GM12878 (cell line): ENCODE measurements at regions not wholly inside any gene's neighbourhood (a gene's known extent, or its start where the extent isn't known, plus 50 kb on each side); places are given as distances from the start of the nearest gene placed in this dataset.

Source experiments
- ATAC-seq: fragments of 200-7000 bp; cut with Tn5 transposase; 3 replicates; pipeline ENCODE4 v1.9.1; 2020; ENCODE audit warnings: mild to moderate bottlenecking, moderate library complexity
- BruUV-seq: library from RNA; stranded (reverse); fragments of 400-500 nt; replicated peaks from 2 replicates; lab custom pipeline; 2021; lab: Mats Ljungman, UMichigan
- CTCF ChIA-PET: fragments of 300-600 bp; sonication (Branson Sonifier 250); formaldehyde crosslinking; extraction: SDS; loops from one replicate; lab custom pipeline; 2021; ENCODE audit warnings: inconsistent platforms; lab: Yijun Ruan, JAX
- POLR2A ChIA-PET: fragments of 350-600 bp; formaldehyde crosslinking; extraction: SDS; loops from one replicate; lab custom pipeline; 2021; ENCODE audit warnings: inconsistent platforms; lab: Charles Lee
- RAD21 ChIA-PET: fragments of 300-600 bp; sonication (Branson Sonifier 250); formaldehyde crosslinking; loops from one replicate; lab custom pipeline; 2023; ENCODE audit warnings: antibody characterized with exemption; ENCODE audit not compliant: unreplicated experiment; lab: Charles Lee
- SMC1A ChIA-PET: fragments of 300-600 bp; sonication (Branson Sonifier 250); formaldehyde crosslinking; loops from one replicate; lab custom pipeline; 2023; ENCODE audit not compliant: unreplicated experiment, uncharacterized antibody; lab: Charles Lee
- DNase-seq: peaks from one replicate; pipeline ENCODE4 v3.0.0-alpha.2; 2011; ENCODE audit warnings: low read depth, low spot score
- FAIRE-seq: peaks from 3 replicates; lab custom pipeline; 2011; peaks lifted over from hg19 to GRCh38; lab: Jason Lieb, UNC
- H2AFZ ChIP-seq: 2 replicates; pipeline ENCODE4 v1.6.0; 2011; ENCODE audit warnings: low read depth, low read length, control low read depth; ENCODE audit not compliant: control insufficient read depth
- H3K27ac ChIP-seq: 2 replicates; pipeline ENCODE4 v1.5.1; 2011; ENCODE audit warnings: control low read depth; ENCODE audit not compliant: control insufficient read depth, insufficient read depth
- H3K27me3 ChIP-seq, 2 experiments: replicated peaks in 1 of 2; 2 replicates each; pipeline versions ENCODE4 v1.6.0 to v1.6.1; 2011; ENCODE audit warnings: low read length in 1 of 2; ENCODE audit not compliant: control insufficient read depth in 2 of 2, insufficient read depth in 2 of 2
- H3K36me3 ChIP-seq, 2 experiments: 2 replicates each; pipeline ENCODE4 v1.5.1; 2011; ENCODE audit warnings: low read length in 1 of 2; ENCODE audit not compliant: control insufficient read depth in 2 of 2, insufficient read depth in 2 of 2
- H3K4me1 ChIP-seq: 2 replicates; pipeline ENCODE4 v1.6.1; 2011; ENCODE audit warnings: mild to moderate bottlenecking, low read length, moderate library complexity, mixed read lengths; ENCODE audit not compliant: control insufficient read depth, insufficient read depth
- H3K4me2 ChIP-seq: 2 replicates; pipeline ENCODE4 v1.6.0; 2011; ENCODE audit warnings: control low read depth; ENCODE audit not compliant: control insufficient read depth, insufficient read depth
- H3K4me3 ChIP-seq: fragments of 200-600 bp; sonication (generic); 2 replicates; pipeline ENCODE4 v1.5.1; 2016
- H3K79me2 ChIP-seq: 2 replicates; pipeline ENCODE4 v1.6.0; 2011; ENCODE audit warnings: low read length; ENCODE audit not compliant: control insufficient read depth, insufficient read depth
- H3K9ac ChIP-seq: 2 replicates; pipeline ENCODE4 v1.8.0; 2011; ENCODE audit warnings: low read length, control low read depth, mixed read lengths; ENCODE audit not compliant: control insufficient read depth, insufficient read depth
- H3K9me3 ChIP-seq: replicated peaks from 3 replicates; pipeline ENCODE4 v1.5.1; 2011; ENCODE audit warnings: mild to moderate bottlenecking, low read length; ENCODE audit not compliant: control insufficient read depth, insufficient read depth
- H4K20me1 ChIP-seq: 2 replicates; pipeline ENCODE4 v1.6.0; 2011; ENCODE audit not compliant: control insufficient read depth, insufficient read depth
- BMI1 ChIP-seq: fragments of 450-650 bp; IDR thresholded peaks from 2 replicates; pipeline ENCODE4 v1.6.1; 2016; ENCODE audit warnings: mild to moderate bottlenecking, moderate library complexity, borderline replicate concordance
- EGR1 ChIP-seq, 2 experiments: IDR thresholded peaks; 1 replicate in 1 of 2; 2 replicates in 1 of 2; pipeline ENCODE4 v1.6.1; 2011 to 2012; ENCODE audit warnings: low read depth in 2 of 2, low read length in 2 of 2, borderline replicate concordance in 1 of 2, mild to moderate bottlenecking in 1 of 2, moderate library complexity in 1 of 2
- FOXK2 ChIP-seq: fragments of 450-650 bp; IDR thresholded peaks from 2 replicates; pipeline ENCODE4 v1.6.1; 2017; ENCODE audit warnings: mild to moderate bottlenecking, moderate library complexity
- JUNB ChIP-seq: IDR thresholded peaks from 2 replicates; pipeline ENCODE4 v1.6.1; 2016; ENCODE audit warnings: antibody characterized with exemption, mild to moderate bottlenecking
- JUND ChIP-seq: IDR thresholded peaks from 2 replicates; pipeline ENCODE4 v1.6.1; 2012; ENCODE audit warnings: low read depth, mild to moderate bottlenecking, low read length, improper control_type of control experiment, moderate library complexity
- LARP7 ChIP-seq: fragments of 450-650 bp; IDR thresholded peaks from 2 replicates; pipeline ENCODE4 v1.6.1; 2017; ENCODE audit warnings: mild to moderate bottlenecking
- NFYA ChIP-seq: IDR thresholded peaks from 2 replicates; pipeline ENCODE4 v1.6.1; 2011; ENCODE audit warnings: low read depth, mild to moderate bottlenecking, low read length, improper control_type of control experiment, borderline replicate concordance
- POLR2AphosphoS2 ChIP-seq: IDR thresholded peaks from 2 replicates; pipeline ENCODE4 v1.6.1; 2011; ENCODE audit warnings: low read depth, mild to moderate bottlenecking, low read length, improper control_type of control experiment, moderate library complexity
- RAD21 ChIP-seq: IDR thresholded peaks from 2 replicates; pipeline ENCODE4 v1.6.1; 2011; ENCODE audit warnings: mild to moderate bottlenecking, low read depth, low read length, moderate library complexity; ENCODE audit not compliant: insufficient read depth
- RB1 ChIP-seq: fragments of 450-650 bp; formaldehyde crosslinking; IDR thresholded peaks from 2 replicates; pipeline ENCODE4 v1.6.1; 2017; ENCODE audit warnings: mild to moderate bottlenecking, borderline replicate concordance
- SPI1 ChIP-seq: IDR thresholded peaks from 2 replicates; pipeline ENCODE4 v1.6.1; 2011; ENCODE audit warnings: low read depth, mild to moderate bottlenecking, low read length, moderate library complexity, borderline replicate concordance; ENCODE audit not compliant: insufficient read depth
- TBL1XR1 ChIP-seq: IDR thresholded peaks from 2 replicates; pipeline ENCODE4 v1.6.1; 2012; ENCODE audit warnings: low read depth, low read length, improper control_type of control experiment
- TCF12 ChIP-seq: IDR thresholded peaks from 2 replicates; pipeline ENCODE4 v1.6.1; 2011; ENCODE audit warnings: low read depth, mild to moderate bottlenecking, low read length
- ZBED1 ChIP-seq: IDR thresholded peaks from 2 replicates; pipeline ENCODE4 v1.6.1; 2016; ENCODE audit warnings: borderline replicate concordance
- ZZZ3 ChIP-seq: IDR thresholded peaks from 2 replicates; pipeline ENCODE4 v1.6.1; 2011; ENCODE audit warnings: low read depth; ENCODE audit not compliant: control insufficient read depth, insufficient read length
- WGBS: methylation state at CpG from one replicate; pipeline ENCODE4 v1.1.6; 2016; ENCODE audit warnings: low lambda C conversion rate; ENCODE audit not compliant: insufficient replicate concordance, insufficient coverage; ENCODE audit errors: missing lambda C conversion rate; 5-methylcytosine and 5-hydroxymethylcytosine counted together
- in situ Hi-C: fragments of 300-500 bp; cut with MboI; formaldehyde crosslinking; loops from 9 replicates; pipeline ENCODE4 v1.14.3; 2018; ENCODE audit warnings: mixed read lengths
- intact Hi-C: fragments of 100-400 bp; cut with micrococcal nuclease; formaldehyde crosslinking; loops from one replicate; pipeline ENCODE4 v1.14.2; 2022; ENCODE audit not compliant: unreplicated experiment
- TF ChIP-seq, protein P1 (sequence below): IDR thresholded peaks from 2 replicates; pipeline ENCODE4 v1.6.1; 2012; ENCODE audit warnings: low read depth, low read length, improper control_type of control experiment
- TF ChIP-seq, protein P2 (sequence below): IDR thresholded peaks from 2 replicates; pipeline ENCODE4 v1.6.1; 2011; ENCODE audit warnings: borderline replicate concordance, low read depth, mild to moderate bottlenecking, moderate library complexity, mixed read lengths, low read length; ENCODE audit not compliant: insufficient read depth; ENCODE audit errors: extremely low read length

DNA sequence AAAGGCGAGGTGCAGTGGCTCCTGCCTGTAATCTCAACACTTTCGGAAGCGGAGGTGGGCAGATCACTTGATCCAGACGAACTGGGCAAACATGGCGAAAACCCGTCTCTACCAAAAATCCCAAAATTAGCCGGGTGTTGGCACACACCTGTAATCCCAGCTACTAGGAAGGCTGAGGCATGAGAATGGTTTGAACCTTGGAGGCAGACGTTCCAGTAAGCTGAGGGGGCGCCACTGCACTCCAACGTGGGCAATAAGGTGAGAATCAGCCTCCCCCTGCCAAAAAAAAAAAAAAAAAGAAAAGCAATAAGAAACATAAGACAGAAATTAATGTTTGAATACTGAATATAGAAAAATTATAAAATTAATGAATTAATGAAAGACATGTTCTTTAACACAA is 928.7 kb downstream of the LRFN5 start:
- H3K4me1 ChIP-seq: no peaks in the 10 kb centered on the region
- WGBS: 39% methylated on average over 10 of the region's 10 CpGs
- intact Hi-C loops: no loop called here
- H3K4me3 ChIP-seq: no peak overlapping the region
- H3K27me3 ChIP-seq: no peaks in the 10 kb centered on the region
- FAIRE-seq: no peak
- H3K27ac ChIP-seq: no peak overlapping the region
- POLR2A ChIA-PET: no interaction called here
- BruUV-seq: no TSS peak
- TF ChIP-seq RB1 (no peak), ZBED1 (no peak), LARP7 (no peak), JUNB (no peak), POLR2AphosphoS2 (no peak), TBL1XR1 (no peak), SPI1 (no peak), ZZZ3 (no peak), TCF12 (no peak), RAD21 (no peak), NFYA (no peak), EGR1 (IDR thresholded peaks at IDR 0.05; ENCODE audit: borderline replicate concordance in 1 of 2, low read depth in 2 of 2, low read length in 2 of 2) (no peak), JUND (no peak), FOXK2 (no peak), BMI1 (no peak)
- TF ChIP-seq, protein P1, sequence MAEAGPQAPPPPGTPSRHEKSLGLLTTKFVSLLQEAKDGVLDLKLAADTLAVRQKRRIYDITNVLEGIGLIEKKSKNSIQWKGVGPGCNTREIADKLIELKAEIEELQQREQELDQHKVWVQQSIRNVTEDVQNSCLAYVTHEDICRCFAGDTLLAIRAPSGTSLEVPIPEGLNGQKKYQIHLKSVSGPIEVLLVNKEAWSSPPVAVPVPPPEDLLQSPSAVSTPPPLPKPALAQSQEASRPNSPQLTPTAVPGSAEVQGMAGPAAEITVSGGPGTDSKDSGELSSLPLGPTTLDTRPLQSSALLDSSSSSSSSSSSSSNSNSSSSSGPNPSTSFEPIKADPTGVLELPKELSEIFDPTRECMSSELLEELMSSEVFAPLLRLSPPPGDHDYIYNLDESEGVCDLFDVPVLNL: no peak
- TF ChIP-seq, protein P2, sequence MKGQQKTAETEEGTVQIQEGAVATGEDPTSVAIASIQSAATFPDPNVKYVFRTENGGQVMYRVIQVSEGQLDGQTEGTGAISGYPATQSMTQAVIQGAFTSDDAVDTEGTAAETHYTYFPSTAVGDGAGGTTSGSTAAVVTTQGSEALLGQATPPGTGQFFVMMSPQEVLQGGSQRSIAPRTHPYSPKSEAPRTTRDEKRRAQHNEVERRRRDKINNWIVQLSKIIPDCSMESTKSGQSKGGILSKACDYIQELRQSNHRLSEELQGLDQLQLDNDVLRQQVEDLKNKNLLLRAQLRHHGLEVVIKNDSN: no peak
- TF ChIP-seq, all 136 proteins: peak for 0
- H3K9me3 ChIP-seq: no peaks in the 10 kb centered on the region
- ChIA-PET CTCF (no interaction called here), SMC1A (no interaction called here), RAD21 (interaction anchor here (0.7 kb wide), 1 partner anchor 54 kb away, joined by 4 read pairs; no protein-coding TSS in a partner anchor)
- in situ Hi-C loops: no loop called here
- H3K9ac ChIP-seq: no peak overlapping the region
- no peaks in the 10 kb centered on the region for H3K36me3 ChIP-seq
- H2AFZ ChIP-seq: no peak overlapping the region
- no peak for DNase-seq
- no peak overlapping the region for H3K4me2 ChIP-seq
- ATAC-seq: no peak
- H4K20me1 ChIP-seq: no peaks in the 10 kb centered on the region
- H3K79me2 ChIP-seq: no peaks in the 10 kb centered on the region
